Ishikawa (cell line): ENCODE measurements at regions not wholly inside any gene's neighbourhood (a gene's known extent, or its start where the extent isn't known, plus 50 kb on each side); places are given as distances from the start of the nearest gene placed in this dataset.

Source experiments
- CEBPB ChIP-seq: IDR thresholded peaks from 2 replicates; pipeline ENCODE4 v1.6.1; 2012
- CREB1 ChIP-seq: IDR thresholded peaks from 2 replicates; pipeline ENCODE4 v1.6.1; 2012; ENCODE audit warnings: low read depth
- EGR1 ChIP-seq: IDR thresholded peaks from 2 replicates; pipeline ENCODE4 v1.6.1; 2012
- EP300 ChIP-seq: IDR thresholded peaks from 2 replicates; pipeline ENCODE4 v1.6.1; 2012; ENCODE audit warnings: borderline replicate concordance
- FOXM1 ChIP-seq: IDR thresholded peaks from 2 replicates; pipeline ENCODE4 v1.6.1; 2012; ENCODE audit warnings: low read depth, borderline replicate concordance
- MAX ChIP-seq: IDR thresholded peaks from 2 replicates; pipeline ENCODE4 v1.6.1; 2012
- NFIC ChIP-seq: IDR thresholded peaks from 2 replicates; pipeline ENCODE4 v1.6.1; 2012
- RAD21 ChIP-seq: IDR thresholded peaks from 2 replicates; pipeline ENCODE4 v1.6.1; 2012; ENCODE audit warnings: low read depth
- REST ChIP-seq: IDR thresholded peaks from 2 replicates; pipeline ENCODE4 v1.6.1; 2012; ENCODE audit warnings: low read depth, mild to moderate bottlenecking
- TAF1 ChIP-seq: IDR thresholded peaks from 2 replicates; pipeline ENCODE4 v1.6.1; 2012; ENCODE audit warnings: low read depth, mild to moderate bottlenecking
- TCF12 ChIP-seq: IDR thresholded peaks from 2 replicates; pipeline ENCODE4 v1.6.1; 2012; ENCODE audit warnings: low read depth
- YY1 ChIP-seq: IDR thresholded peaks from 2 replicates; pipeline ENCODE4 v1.6.1; 2012; ENCODE audit warnings: low read depth
- ZBTB7A ChIP-seq: IDR thresholded peaks from 2 replicates; pipeline ENCODE4 v1.6.1; 2012; ENCODE audit warnings: low read depth

- TF ChIP-seq RAD21: no peak
- no peak for TF ChIP-seq CEBPB
- no peak for TF ChIP-seq FOXM1
- no peak for TF ChIP-seq MAX
- TF ChIP-seq TAF1: no peak
- TF ChIP-seq REST: no peak
- TF ChIP-seq CREB1: no peak
- TF ChIP-seq TCF12: no peak
- TF ChIP-seq EP300: no peak
- TF ChIP-seq YY1: no peak
- no peak for TF ChIP-seq ZBTB7A
- no peak for TF ChIP-seq NFIC
- TF ChIP-seq EGR1: no peak
Observed at GRCh38 chr4:164207460-164207859, 546.5 kb upstream of the SMIM31 start.
